Medulla oblongata (tissue), 1 donor: ENCODE measurements at regions not wholly inside any gene's neighbourhood (a gene's known extent, or its start where the extent isn't known, plus 50 kb on each side); places are given as distances from the start of the nearest gene placed in this dataset.
"Not testable (repeated sequence)": the region's sequence is repeated elsewhere in the genome, so short reads cannot be mapped to it uniquely, and the experiment has no call there.

Experiments used
- DNase-seq: peaks from one replicate; pipeline ENCODE4 v3.0.0-alpha.2; 2015; ENCODE audit errors: extremely low spot score

- no peak for DNase-seq
Observed at GRCh38 chr18:38221476-38222100, 656.0 kb upstream of the CELF4 start.

GRCh38 chr18:38198956-38199355 is 633.4 kb upstream of the CELF4 start:
- DNase-seq = no peak

GRCh38 chr18:38198526-38198925 is 632.9 kb upstream of the CELF4 start:
- DNase-seq = no peak

- no peak for DNase-seq
Observed at GRCh38 chr18:38186491-38186890, 620.9 kb upstream of the CELF4 start.

GRCh38 chr18:38174594-38174993 is 609.0 kb upstream of the CELF4 start:
- no peak for DNase-seq

GRCh38 chr18:38174173-38174572 is 608.6 kb upstream of the CELF4 start:
- DNase-seq = no peak

- no peak for DNase-seq
Observed at GRCh38 chr18:38170845-38171244, 605.2 kb upstream of the CELF4 start.

GRCh38 chr18:38167623-38168022 is 602.0 kb upstream of the CELF4 start:
- no peak for DNase-seq

GRCh38 chr18:38153116-38153515 is 587.5 kb upstream of the CELF4 start:
- not testable (repeated sequence) for DNase-seq

- DNase-seq = no peak
Observed at GRCh38 chr18:38116716-38117115, 551.1 kb upstream of the CELF4 start.

GRCh38 chr18:38115201-38115600 is 549.6 kb upstream of the CELF4 start:
- no peak for DNase-seq

- no peak for DNase-seq
Observed at GRCh38 chr18:38087538-38087937, 521.9 kb upstream of the CELF4 start.

- DNase-seq = no peak
Observed at GRCh38 chr18:38081516-38081915, 515.9 kb upstream of the CELF4 start.

- no peak for DNase-seq
Observed at GRCh38 chr18:38077229-38077628, 511.6 kb upstream of the CELF4 start.

GRCh38 chr18:38076346-38077070 is 510.9 kb upstream of the CELF4 start:
- DNase-seq = no peak

- no peak for DNase-seq
Observed at GRCh38 chr18:38074298-38074876, 508.8 kb upstream of the CELF4 start.

- no peak for DNase-seq
Observed at GRCh38 chr18:38067821-38068220, 502.2 kb upstream of the CELF4 start.

GRCh38 chr18:38067086-38067485 is 501.5 kb upstream of the CELF4 start:
- no peak for DNase-seq

GRCh38 chr18:38052879-38053590 is 487.4 kb upstream of the CELF4 start:
- no peak for DNase-seq

GRCh38 chr18:38047820-38048219 is 482.2 kb upstream of the CELF4 start:
- no peak for DNase-seq

GRCh38 chr18:38046651-38047050 is 481.1 kb upstream of the CELF4 start:
- no peak for DNase-seq

GRCh38 chr18:38045845-38046244 is 480.2 kb upstream of the CELF4 start:
- DNase-seq = no peak
